ENCODE measurements at regions not wholly inside any gene's neighbourhood (a gene's known extent, or its start where the extent isn't known, plus 50 kb on each side); places are given as distances from the start of the nearest gene placed in this dataset.

- TF ChIP-seq MAX (IDR thresholded peaks at IDR 0.05) (no peak), CEBPB (IDR thresholded peaks at IDR 0.05) (no peak), YY1 (IDR thresholded peaks at IDR 0.05; ENCODE audit: low read depth) (no peak), REST (IDR thresholded peaks at IDR 0.05; ENCODE audit: low read depth) (no peak), RAD21 (IDR thresholded peaks at IDR 0.05; ENCODE audit: low read depth) (no peak), EP300 (IDR thresholded peaks at IDR 0.05; ENCODE audit: borderline replicate concordance) (no peak), EGR1 (IDR thresholded peaks at IDR 0.05) (no peak), TAF1 (IDR thresholded peaks at IDR 0.05; ENCODE audit: low read depth) (no peak), USF1 (IDR thresholded peaks at IDR 0.05) (no peak)
These were observed 73.7 kb upstream of the LRCH1 start for GRCh38 chr13:46479283-46479682.
